Omental fat pad (tissue), 3 donors: ENCODE measurements at regions not wholly inside any gene's neighbourhood (a gene's known extent, or its start where the extent isn't known, plus 50 kb on each side); places are given as distances from the start of the nearest gene placed in this dataset.

Source experiments
- ATAC-seq: fragments of 150-250 bp; one replicate; pipeline ENCODE4 v1.9.1; 2016; ENCODE audit warnings: mild to moderate bottlenecking, moderate library complexity; ENCODE audit not compliant: low FRiP score
- DNase-seq: peaks from one replicate; pipeline ENCODE4 v3.0.0-alpha.2; 2019; ENCODE audit warnings: low spot score
- CTCF ChIP-seq, 3 donors: fragments of 450-650 bp; IDR thresholded peaks; one replicate each; pipeline ENCODE4 v1.5.1; 2016 to 2017; ENCODE audit warnings: antibody characterized with exemption in 3 of 3, mild to moderate bottlenecking in 3 of 3, moderate library complexity in 2 of 3

GRCh38 chr10:78171633-78172400 lies 138.2 kb downstream of the RPS24 start:
- no peak for ATAC-seq
- DNase-seq: no peak
- TF ChIP-seq CTCF (IDR thresholded peaks at IDR 0.05): no peak

GRCh38 chr10:78173360-78174015 lies 139.8 kb downstream of the RPS24 start:
- ATAC-seq (no peak), DNase-seq (no peak)
- no peak for TF ChIP-seq CTCF (IDR thresholded peaks at IDR 0.05)

GRCh38 chr10:78175444-78176015 lies 141.9 kb downstream of the RPS24 start:
- ATAC-seq: no peak
- no peak for TF ChIP-seq CTCF (IDR thresholded peaks at IDR 0.05)

DNA sequence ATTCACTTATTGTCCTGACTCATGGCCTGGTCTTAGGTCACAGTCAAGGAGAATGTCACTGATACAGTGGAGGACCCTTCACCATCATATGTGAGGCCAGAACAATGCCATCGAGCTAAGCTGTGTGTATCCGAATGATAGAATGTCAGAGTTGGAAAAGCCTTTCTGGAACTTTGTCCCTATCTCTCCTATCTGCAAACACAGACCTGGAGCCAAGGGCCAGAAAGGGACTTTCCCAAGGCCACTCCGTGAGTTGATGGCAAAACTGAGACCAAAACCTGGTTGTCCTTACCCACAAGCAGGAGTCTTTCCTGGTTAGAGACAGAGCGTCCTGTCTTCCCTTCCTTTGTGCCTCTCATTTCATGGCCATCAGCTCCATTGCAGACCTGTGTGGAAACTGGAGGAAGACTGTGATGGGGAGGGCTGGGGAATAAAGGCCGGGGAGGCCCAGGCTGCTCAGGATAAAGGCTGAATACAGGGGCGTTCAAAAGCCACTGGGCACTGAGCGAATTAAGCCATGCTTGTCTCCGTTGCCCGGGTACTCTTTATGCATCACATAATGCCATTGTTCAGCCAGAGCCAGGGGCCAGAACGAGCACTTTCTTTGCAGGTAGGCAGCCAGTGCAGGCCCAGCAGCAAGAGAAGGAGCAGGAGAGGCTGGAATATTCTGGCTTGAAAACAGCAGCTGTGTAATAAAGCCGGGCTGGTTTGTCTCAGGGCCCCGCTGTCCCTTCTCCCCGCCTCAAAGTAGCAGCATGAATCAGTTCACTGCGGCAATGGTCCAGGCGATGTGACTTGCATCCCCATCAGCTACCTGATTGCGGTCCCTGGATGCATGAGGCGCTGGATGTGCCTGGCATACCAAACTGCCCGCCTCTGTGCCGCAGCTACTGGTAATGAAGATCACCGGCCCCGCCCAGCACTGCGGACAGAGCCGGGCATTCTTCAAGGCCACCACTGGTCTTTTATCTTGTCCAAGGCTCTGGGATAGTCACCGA lies 143.0 kb downstream of the RPS24 start:
- no peak for TF ChIP-seq CTCF (IDR thresholded peaks at IDR 0.05)
- DNase-seq (no peak), ATAC-seq (no peak)

More at GRCh38 chr10:78175444-78176015, 141.9 kb downstream of the RPS24 start:
- DNase-seq: no peak

DNA sequence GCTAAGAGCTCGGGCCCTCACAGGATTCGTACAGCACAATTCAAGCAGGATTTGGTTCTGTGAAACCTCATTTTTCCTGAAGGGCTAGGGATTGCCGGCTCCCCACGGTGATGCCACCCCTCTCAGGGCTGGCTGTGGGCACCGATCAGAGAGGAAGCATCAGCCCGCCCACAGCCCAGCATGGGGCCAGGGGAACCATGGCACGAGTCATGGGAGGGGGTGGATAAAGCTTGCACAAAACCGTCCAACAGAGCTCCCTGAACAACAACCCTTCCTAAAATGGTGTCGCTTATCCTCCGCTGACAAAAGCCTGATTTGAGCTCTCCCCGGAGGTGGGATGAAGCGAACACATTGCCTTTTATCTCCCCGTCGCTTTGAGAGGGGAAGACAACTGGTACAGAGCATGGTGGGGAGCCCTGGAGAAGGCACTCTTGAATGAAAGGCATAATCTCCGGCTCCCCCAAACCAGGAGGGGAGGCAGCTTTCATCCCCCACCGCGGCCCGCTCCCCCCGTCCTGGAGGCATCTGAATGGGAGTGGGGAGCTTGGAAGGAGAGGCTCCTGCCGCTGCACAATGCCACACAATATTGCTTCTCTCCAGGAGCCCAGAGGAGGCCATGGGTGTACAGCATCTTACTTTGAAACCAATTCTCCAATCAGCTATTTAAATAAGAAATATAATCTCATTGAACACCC lies 144.0 kb downstream of the RPS24 start:
- no peak for TF ChIP-seq CTCF (IDR thresholded peaks at IDR 0.05)
- DNase-seq (no peak), ATAC-seq (no peak)

GRCh38 chr10:78178397-78178796 lies 144.7 kb downstream of the RPS24 start:
- ATAC-seq (no peak), DNase-seq (no peak)

More at GRCh38 chr10:78178397-78178796, 144.7 kb downstream of the RPS24 start:
- TF ChIP-seq CTCF (IDR thresholded peaks at IDR 0.05): no peak
